HepG2 (cell line): ENCODE measurements at regions not wholly inside any gene's neighbourhood (a gene's known extent, or its start where the extent isn't known, plus 50 kb on each side); places are given as distances from the start of the nearest gene placed in this dataset.
A peak's percentile ranks its signal among the peaks of the same experiment; 100 is the strongest.

Experiments used
- BRD4 ChIP-seq: sonication (generic); formaldehyde crosslinking; IDR thresholded peaks from 2 replicates; pipeline ENCODE4 v1.4.0; 2020; ENCODE audit warnings: missing genetic modification reagents
- CCDC6 ChIP-seq: sonication (generic); formaldehyde crosslinking; IDR thresholded peaks from 2 replicates; pipeline ENCODE4 v1.8.1; 2022; ENCODE audit warnings: mild to moderate bottlenecking, missing genetic modification reagents, moderate library complexity
- ETV5 ChIP-seq: IDR thresholded peaks from 2 replicates; pipeline ENCODE4 v1.6.1; 2018; ENCODE audit warnings: missing biosample characterization, missing genetic modification reagents, inconsistent platforms, borderline replicate concordance
- MTF2 ChIP-seq: sonication (generic); formaldehyde crosslinking; IDR thresholded peaks from 2 replicates; pipeline ENCODE4 v1.5.0; 2020; ENCODE audit warnings: missing genetic modification reagents, borderline replicate concordance
- NKX3-1 ChIP-seq: sonication (generic); formaldehyde crosslinking; IDR thresholded peaks from 2 replicates; pipeline ENCODE4 v1.5.0; 2020; ENCODE audit warnings: missing genetic modification reagents
- PHF20 ChIP-seq: sonication (generic); formaldehyde crosslinking; IDR thresholded peaks from 2 replicates; pipeline ENCODE4 v1.5.0; 2020; ENCODE audit warnings: mild to moderate bottlenecking, missing genetic modification reagents
- RBM22 ChIP-seq: fragments of 200-400 bp; formaldehyde crosslinking; optimal IDR thresholded peaks from 2 replicates; pipeline ENCODE3; 2017; ENCODE audit warnings: mild to moderate bottlenecking, low read length, moderate library complexity
- ZNF20 ChIP-seq: sonication (generic); formaldehyde crosslinking; IDR thresholded peaks from 2 replicates; pipeline ENCODE4 v1.4.0; 2020; ENCODE audit warnings: mild to moderate bottlenecking, moderate library complexity, missing genetic modification reagents
- ZNF383 ChIP-seq: sonication (generic); formaldehyde crosslinking; IDR thresholded peaks from 2 replicates; pipeline ENCODE4 v1.4.0; 2020; ENCODE audit warnings: missing genetic modification reagents, mild to moderate bottlenecking, borderline replicate concordance
- ZNF615 ChIP-seq: sonication (generic); formaldehyde crosslinking; IDR thresholded peaks from 2 replicates; pipeline ENCODE4 v1.5.0; 2020; ENCODE audit warnings: mild to moderate bottlenecking, missing genetic modification reagents, borderline replicate concordance
- ZNF782 ChIP-seq: sonication (generic); formaldehyde crosslinking; IDR thresholded peaks from 2 replicates; pipeline ENCODE4 v1.4.0; 2020; ENCODE audit warnings: missing genetic modification reagents, mild to moderate bottlenecking, borderline replicate concordance
- TF ChIP-seq, protein P1 (sequence below): IDR thresholded peaks from 2 replicates; pipeline ENCODE4 v1.6.1; 2016; ENCODE audit warnings: missing compliant biosample characterization, missing genetic modification reagents, borderline replicate concordance
- TF ChIP-seq, protein P2 (sequence below): sonication (generic); formaldehyde crosslinking; IDR thresholded peaks from 2 replicates; pipeline ENCODE4 v1.8.1; 2023; ENCODE audit warnings: mild to moderate bottlenecking, missing genetic modification reagents, borderline replicate concordance
- TF ChIP-seq, protein P3 (sequence below): IDR thresholded peaks from 2 replicates; pipeline ENCODE4 v1.6.1; 2016; ENCODE audit warnings: low read depth, missing genetic modification reagents, missing compliant biosample characterization
- TF ChIP-seq, protein P4 (sequence below): sonication (generic); formaldehyde crosslinking; IDR thresholded peaks from 2 replicates; pipeline ENCODE4 v1.4.0; 2020; ENCODE audit warnings: mild to moderate bottlenecking, missing genetic modification reagents

DNA sequence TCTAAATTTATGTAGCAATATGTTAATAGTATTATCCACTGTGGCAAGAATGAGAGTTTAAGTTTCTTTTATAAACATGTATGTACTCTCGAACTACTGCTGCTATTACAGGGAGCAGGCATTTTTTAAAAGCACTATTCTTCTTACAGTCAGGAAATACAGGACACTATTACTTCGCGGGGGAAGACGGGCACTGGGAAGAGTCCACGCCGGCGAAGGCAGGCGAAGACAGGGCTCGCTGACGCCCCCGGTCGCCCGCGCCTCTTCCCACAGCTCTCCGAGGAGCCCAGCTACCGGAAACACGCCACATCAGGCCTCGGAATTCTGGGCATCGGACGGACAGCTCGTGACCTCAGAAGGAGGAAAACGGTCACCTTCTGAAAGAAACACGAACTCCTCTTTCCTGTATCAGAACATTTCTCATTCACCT, 90.2 kb downstream of the FAM161A start (continued):
- TF ChIP-seq, protein P1, sequence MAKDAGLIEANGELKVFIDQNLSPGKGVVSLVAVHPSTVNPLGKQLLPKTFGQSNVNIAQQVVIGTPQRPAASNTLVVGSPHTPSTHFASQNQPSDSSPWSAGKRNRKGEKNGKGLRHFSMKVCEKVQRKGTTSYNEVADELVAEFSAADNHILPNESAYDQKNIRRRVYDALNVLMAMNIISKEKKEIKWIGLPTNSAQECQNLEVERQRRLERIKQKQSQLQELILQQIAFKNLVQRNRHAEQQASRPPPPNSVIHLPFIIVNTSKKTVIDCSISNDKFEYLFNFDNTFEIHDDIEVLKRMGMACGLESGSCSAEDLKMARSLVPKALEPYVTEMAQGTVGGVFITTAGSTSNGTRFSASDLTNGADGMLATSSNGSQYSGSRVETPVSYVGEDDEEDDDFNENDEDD (CRISPR knock-in tag), result peak; percentile 50; the same call in 1 of the 2 replicates
- no peak for TF ChIP-seq RBM22
- peak; percentile 52; the same call in 1 of the 2 replicates for TF ChIP-seq ETV5
- no peak for TF ChIP-seq NKX3-1 (CRISPR knock-in tag)
- no peak; the same call in 1 of the 2 replicates for TF ChIP-seq ZNF615
- no peak for TF ChIP-seq ZNF782 (CRISPR knock-in tag)
- TF ChIP-seq BRD4, result no peak
- TF ChIP-seq ZNF383 (CRISPR knock-in tag), result no peak
- no peak for TF ChIP-seq ZNF20 (CRISPR knock-in tag)
- 0 out of 2 replicates have a peak, but pooled peaks have one; percentile 5 for TF ChIP-seq MTF2 (CRISPR knock-in tag)
- TF ChIP-seq, protein P2, sequence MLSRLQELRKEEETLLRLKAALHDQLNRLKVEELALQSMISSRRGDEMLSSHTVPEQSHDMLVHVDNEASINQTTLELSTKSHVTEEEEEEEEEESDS (CRISPR knock-in tag), result 0 out of 2 replicates have a peak, but pooled peaks have one; percentile 20
- peak; percentile 3; the same call in 1 of the 2 replicates for TF ChIP-seq PHF20
- no peak for TF ChIP-seq CCDC6 (CRISPR knock-in tag)
- TF ChIP-seq, protein P3, sequence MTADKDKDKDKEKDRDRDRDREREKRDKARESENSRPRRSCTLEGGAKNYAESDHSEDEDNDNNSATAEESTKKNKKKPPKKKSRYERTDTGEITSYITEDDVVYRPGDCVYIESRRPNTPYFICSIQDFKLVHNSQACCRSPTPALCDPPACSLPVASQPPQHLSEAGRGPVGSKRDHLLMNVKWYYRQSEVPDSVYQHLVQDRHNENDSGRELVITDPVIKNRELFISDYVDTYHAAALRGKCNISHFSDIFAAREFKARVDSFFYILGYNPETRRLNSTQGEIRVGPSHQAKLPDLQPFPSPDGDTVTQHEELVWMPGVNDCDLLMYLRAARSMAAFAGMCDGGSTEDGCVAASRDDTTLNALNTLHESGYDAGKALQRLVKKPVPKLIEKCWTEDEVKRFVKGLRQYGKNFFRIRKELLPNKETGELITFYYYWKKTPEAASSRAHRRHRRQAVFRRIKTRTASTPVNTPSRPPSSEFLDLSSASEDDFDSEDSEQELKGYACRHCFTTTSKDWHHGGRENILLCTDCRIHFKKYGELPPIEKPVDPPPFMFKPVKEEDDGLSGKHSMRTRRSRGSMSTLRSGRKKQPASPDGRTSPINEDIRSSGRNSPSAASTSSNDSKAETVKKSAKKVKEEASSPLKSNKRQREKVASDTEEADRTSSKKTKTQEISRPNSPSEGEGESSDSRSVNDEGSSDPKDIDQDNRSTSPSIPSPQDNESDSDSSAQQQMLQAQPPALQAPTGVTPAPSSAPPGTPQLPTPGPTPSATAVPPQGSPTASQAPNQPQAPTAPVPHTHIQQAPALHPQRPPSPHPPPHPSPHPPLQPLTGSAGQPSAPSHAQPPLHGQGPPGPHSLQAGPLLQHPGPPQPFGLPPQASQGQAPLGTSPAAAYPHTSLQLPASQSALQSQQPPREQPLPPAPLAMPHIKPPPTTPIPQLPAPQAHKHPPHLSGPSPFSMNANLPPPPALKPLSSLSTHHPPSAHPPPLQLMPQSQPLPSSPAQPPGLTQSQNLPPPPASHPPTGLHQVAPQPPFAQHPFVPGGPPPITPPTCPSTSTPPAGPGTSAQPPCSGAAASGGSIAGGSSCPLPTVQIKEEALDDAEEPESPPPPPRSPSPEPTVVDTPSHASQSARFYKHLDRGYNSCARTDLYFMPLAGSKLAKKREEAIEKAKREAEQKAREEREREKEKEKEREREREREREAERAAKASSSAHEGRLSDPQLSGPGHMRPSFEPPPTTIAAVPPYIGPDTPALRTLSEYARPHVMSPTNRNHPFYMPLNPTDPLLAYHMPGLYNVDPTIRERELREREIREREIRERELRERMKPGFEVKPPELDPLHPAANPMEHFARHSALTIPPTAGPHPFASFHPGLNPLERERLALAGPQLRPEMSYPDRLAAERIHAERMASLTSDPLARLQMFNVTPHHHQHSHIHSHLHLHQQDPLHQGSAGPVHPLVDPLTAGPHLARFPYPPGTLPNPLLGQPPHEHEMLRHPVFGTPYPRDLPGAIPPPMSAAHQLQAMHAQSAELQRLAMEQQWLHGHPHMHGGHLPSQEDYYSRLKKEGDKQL (CRISPR knock-in tag), result no peak
- TF ChIP-seq, protein P4, sequence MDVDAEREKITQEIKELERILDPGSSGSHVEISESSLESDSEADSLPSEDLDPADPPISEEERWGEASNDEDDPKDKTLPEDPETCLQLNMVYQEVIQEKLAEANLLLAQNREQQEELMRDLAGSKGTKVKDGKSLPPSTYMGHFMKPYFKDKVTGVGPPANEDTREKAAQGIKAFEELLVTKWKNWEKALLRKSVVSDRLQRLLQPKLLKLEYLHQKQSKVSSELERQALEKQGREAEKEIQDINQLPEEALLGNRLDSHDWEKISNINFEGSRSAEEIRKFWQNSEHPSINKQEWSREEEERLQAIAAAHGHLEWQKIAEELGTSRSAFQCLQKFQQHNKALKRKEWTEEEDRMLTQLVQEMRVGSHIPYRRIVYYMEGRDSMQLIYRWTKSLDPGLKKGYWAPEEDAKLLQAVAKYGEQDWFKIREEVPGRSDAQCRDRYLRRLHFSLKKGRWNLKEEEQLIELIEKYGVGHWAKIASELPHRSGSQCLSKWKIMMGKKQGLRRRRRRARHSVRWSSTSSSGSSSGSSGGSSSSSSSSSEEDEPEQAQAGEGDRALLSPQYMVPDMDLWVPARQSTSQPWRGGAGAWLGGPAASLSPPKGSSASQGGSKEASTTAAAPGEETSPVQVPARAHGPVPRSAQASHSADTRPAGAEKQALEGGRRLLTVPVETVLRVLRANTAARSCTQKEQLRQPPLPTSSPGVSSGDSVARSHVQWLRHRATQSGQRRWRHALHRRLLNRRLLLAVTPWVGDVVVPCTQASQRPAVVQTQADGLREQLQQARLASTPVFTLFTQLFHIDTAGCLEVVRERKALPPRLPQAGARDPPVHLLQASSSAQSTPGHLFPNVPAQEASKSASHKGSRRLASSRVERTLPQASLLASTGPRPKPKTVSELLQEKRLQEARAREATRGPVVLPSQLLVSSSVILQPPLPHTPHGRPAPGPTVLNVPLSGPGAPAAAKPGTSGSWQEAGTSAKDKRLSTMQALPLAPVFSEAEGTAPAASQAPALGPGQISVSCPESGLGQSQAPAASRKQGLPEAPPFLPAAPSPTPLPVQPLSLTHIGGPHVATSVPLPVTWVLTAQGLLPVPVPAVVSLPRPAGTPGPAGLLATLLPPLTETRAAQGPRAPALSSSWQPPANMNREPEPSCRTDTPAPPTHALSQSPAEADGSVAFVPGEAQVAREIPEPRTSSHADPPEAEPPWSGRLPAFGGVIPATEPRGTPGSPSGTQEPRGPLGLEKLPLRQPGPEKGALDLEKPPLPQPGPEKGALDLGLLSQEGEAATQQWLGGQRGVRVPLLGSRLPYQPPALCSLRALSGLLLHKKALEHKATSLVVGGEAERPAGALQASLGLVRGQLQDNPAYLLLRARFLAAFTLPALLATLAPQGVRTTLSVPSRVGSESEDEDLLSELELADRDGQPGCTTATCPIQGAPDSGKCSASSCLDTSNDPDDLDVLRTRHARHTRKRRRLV (CRISPR knock-in tag), result no peak
